Epithelial cell of proximal tubule (primary cell): ENCODE measurements at regions not wholly inside any gene's neighbourhood (a gene's known extent, or its start where the extent isn't known, plus 50 kb on each side); places are given as distances from the start of the nearest gene placed in this dataset.
"Not testable (repeated sequence)": the region's sequence is repeated elsewhere in the genome, so short reads cannot be mapped to it uniquely, and the experiment has no call there.

Experiments used
- DNase-seq: peaks from one replicate; pipeline ENCODE4 v3.0.0-alpha.2; 2011; ENCODE audit warnings: low read depth
- H3K4me3 ChIP-seq: 2 replicates; pipeline ENCODE4 v1.5.1; 2011; ENCODE audit warnings: low read depth, mild to moderate bottlenecking, low read length
- CTCF ChIP-seq: conservative IDR thresholded peaks from 2 replicates; pipeline ENCODE4 v1.5.1; 2012; ENCODE audit warnings: low read depth, mild to moderate bottlenecking, low read length

DNA sequence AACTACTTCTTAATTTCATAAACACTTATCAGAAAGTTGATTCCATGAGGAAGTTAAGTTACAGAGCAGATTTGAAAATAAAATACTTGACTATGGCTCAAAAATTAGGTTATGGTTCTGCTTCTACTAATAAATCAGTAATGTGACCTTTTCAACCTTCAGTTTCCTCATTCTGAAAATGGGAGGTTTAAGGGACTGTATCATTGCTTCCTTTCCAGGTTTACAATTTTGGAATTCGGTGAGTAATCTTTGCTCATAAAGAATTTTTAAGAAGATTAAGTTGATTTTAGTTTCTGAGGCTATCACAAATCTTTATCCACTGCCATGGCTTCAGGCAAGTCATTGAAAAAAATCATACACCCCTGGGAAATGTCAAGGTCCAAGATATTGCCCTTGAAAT lies 1061.2 kb downstream of the DIPK2A start:
- TF ChIP-seq CTCF: no peak
- no peak for DNase-seq
- no peak overlapping the region for H3K4me3 ChIP-seq

DNA sequence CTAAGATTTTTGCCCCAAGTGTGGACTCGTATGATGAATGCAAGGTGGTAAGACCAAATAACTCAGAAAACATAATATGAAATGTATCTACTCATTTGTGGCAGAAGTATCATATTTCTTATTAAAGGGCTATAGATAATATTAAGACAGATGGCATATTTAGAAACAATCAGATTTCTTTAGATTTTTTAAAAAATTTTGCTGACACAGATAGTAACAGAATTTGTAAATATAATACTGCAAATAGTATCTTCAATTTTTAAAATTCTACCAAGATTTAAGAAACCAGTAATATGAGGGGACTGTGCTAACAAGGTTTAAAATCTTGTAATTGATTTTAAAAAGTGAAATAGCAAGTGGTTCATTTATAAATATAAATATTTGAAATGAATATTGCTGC lies 1064.1 kb downstream of the DIPK2A start:
- no peak overlapping the region for H3K4me3 ChIP-seq
- TF ChIP-seq CTCF: no peak
- no peak for DNase-seq

DNA sequence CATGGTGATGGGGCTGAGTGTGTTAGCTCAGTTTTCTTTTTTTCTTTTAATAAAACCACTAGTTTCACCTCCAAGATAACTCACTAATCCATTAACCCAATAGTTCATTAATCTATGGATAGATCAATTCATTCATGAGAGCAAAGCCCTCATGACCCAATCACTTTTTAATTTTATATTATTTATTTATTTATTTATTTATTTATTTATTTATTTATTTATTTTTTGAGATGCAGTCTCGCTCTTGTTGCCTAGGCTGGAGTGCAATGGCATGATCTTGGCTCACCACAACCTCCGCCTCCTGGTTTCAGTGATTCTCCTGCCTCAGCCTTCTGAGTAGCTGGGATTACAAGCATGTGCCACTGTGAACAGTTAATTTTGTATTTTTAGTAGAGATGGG lies 1082.4 kb downstream of the DIPK2A start:
- not testable (repeated sequence) for H3K4me3 ChIP-seq, DNase-seq

DNA sequence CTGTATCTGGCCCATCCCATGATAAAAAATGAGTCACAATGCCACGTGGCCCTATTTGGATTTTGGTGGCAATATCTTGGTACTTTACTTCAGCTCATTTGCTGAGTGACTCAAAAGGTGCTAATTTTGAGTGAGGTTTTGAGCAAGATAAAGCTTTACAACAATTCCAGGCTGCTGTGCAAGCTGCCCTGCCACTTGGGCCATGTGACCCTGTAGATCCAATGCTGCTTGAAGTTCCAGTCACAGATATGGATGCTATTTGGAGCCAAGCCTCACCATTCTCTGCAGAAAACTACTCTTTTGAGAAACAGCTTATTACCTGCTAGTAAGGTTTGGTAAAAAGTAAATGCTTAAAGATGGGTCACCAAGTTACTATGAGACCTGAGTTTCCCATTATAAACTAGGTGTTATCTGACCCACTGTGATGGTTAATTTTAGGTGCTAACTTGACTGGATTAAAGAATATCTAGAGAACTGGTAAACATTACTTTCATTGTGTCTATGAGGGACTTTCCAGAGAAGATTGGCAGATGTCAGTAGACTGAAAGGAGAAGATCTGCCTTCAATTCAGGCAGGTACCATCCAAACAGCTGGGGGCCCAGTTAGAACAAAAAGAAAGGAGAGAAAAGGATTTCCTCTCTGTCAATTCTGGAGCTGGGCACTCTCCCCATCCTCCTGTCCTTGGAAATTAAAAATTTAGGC lies 1083.9 kb downstream of the DIPK2A start:
- no peak overlapping the region for H3K4me3 ChIP-seq
- TF ChIP-seq CTCF: no peak
- no peak for DNase-seq

DNA sequence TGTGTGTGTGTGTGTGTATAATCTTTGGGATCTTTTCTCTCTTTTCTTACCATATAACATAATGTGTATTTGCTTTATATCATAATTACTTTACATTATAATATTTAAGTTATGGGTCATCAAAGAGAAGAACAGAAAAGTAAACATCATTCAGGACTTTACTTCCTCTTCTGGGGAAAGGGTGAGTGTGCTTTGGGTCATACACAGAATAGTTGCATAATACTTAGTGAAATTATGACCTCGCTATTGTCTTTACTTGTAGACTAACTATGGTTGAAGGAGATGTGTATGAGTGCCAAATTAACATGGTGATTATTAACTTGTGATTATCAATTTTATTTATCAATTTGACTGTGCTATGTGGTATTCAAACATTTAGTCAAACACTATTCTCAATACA lies 1086.9 kb downstream of the DIPK2A start:
- no peak overlapping the region for H3K4me3 ChIP-seq
- DNase-seq: no peak
- TF ChIP-seq CTCF: no peak

DNA sequence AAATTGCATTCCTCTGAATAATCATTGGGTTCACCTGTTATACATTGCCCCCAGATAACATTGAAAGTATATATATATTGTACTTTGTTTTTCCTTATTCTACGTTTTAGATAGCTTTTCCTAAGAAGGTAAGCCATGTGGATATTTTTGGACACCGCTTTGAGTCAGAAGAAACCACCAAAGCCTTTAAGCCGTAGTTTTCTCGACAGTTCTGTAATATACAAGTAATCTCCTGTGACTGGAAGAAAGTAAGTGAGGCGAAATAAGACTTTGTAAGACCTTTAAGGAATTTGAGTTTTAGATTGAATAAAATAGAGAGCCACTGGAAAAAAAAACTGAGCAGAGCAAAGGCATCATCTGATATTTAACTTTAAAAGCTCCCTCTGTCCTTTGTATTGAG lies 1092.0 kb downstream of the DIPK2A start:
- H3K4me3 ChIP-seq: no peak overlapping the region
- DNase-seq: no peak
- TF ChIP-seq CTCF: no peak

DNA sequence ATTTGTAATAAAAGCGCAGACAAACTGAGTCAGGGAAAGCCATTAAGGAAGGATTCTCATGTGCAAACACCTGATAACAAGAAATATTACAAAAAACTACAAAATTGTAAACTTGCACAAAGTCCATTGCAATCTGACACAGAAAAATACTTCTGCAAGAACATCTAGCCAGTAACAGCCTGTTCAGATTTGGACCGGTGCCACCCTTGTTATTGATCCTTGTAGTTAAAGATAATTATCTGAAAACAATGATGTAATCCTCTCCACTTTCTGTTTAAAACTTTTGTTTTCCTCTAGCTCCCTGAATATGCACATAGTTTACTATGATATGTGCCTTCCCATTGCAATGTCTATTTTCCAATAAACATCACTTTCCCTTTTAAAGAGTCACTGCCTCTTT lies 1090.2 kb downstream of the PLOD2 start:
- TF ChIP-seq CTCF: no peak
- DNase-seq: no peak
- no peak overlapping the region for H3K4me3 ChIP-seq

DNA sequence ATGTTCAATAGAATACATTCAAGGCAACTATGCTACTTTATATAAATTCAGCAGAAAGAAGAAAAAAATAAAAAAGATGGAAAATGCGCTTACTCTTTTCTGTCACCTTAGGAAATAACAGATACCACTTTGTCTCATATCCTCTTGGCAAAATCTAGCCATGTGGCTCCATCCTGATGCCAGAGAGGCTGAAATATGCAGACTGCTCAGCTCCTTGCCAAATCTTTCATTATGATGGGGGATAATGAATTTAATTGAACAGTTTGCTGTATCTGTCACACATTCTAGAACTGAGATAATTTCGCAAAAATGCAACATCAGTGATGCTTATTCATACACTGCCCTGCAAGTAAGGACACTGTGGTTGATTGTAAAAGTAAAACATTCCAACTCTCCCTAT lies 1081.5 kb downstream of the PLOD2 start:
- DNase-seq: no peak
- TF ChIP-seq CTCF: no peak
- H3K4me3 ChIP-seq: no peak overlapping the region
